IMR-90 (cell line): ENCODE measurements at regions not wholly inside any gene's neighbourhood (a gene's known extent, or its start where the extent isn't known, plus 50 kb on each side); places are given as distances from the start of the nearest gene placed in this dataset.

Experiments used
- ATAC-seq: fragments of 200-7000 bp; cut with Tn5 transposase; 2 replicates; pipeline ENCODE4 v1.9.1; 2020; ENCODE audit warnings: low read depth, mild to moderate bottlenecking, moderate library complexity
- BruUV-seq: library from RNA; stranded (reverse); fragments of 400-500 nt; replicated peaks from 2 replicates; lab custom pipeline; 2021; lab: Mats Ljungman, UMichigan
- CTCF ChIA-PET: fragments of 300-600 bp; formaldehyde crosslinking; extraction: SDS; loops from one replicate; lab custom pipeline; 2021; ENCODE audit warnings: antibody characterized with exemption; lab: Yijun Ruan, JAX
- POLR2A ChIA-PET: fragments of 300-600 bp; sonication (Branson Sonifier 250); formaldehyde crosslinking; loops from one replicate; lab custom pipeline; 2022; ENCODE audit warnings: antibody characterized with exemption; ENCODE audit not compliant: unreplicated experiment; lab: Charles Lee
- DNase-seq: peaks from one replicate; pipeline ENCODE4 v3.0.0; 2013
- H2AFZ ChIP-seq: replicated peaks from 2 replicates; pipeline ENCODE3; 2013; ENCODE audit warnings: low read length, mild to moderate bottlenecking; ENCODE audit not compliant: poor library complexity
- H2AK5ac ChIP-seq: 2 replicates; pipeline ENCODE4 v1.6.1; 2013; ENCODE audit warnings: low read depth, low read length, inconsistent platforms
- H2AK9ac ChIP-seq: replicated peaks from 2 replicates; pipeline ENCODE3; 2013; ENCODE audit warnings: mild to moderate bottlenecking, low read depth, low read length, moderate library complexity; ENCODE audit not compliant: poor library complexity
- H2BK120ac ChIP-seq: 2 replicates; pipeline ENCODE4 v1.6.1; 2013; ENCODE audit warnings: low read depth, low read length, inconsistent platforms
- H2BK15ac ChIP-seq: 3 replicates; pipeline ENCODE4 v1.6.1; 2013; ENCODE audit warnings: low read depth, low read length, inconsistent platforms
- H2BK20ac ChIP-seq: 2 replicates; pipeline ENCODE4 v1.6.1; 2013; ENCODE audit warnings: low read depth, mild to moderate bottlenecking, inconsistent platforms, low read length, moderate library complexity
- H2BK5ac ChIP-seq: 2 replicates; pipeline ENCODE4 v1.6.1; 2013; ENCODE audit warnings: mild to moderate bottlenecking, low read depth, low read length, inconsistent platforms; ENCODE audit not compliant: poor library complexity, severe bottlenecking
- H3K14ac ChIP-seq: replicated peaks from 2 replicates; pipeline ENCODE4 v1.6.1; 2013; ENCODE audit warnings: low read depth, low read length, inconsistent platforms
- H3K18ac ChIP-seq: 2 replicates; pipeline ENCODE4 v1.6.1; 2013; ENCODE audit warnings: low read depth, low read length, control low read depth
- H3K23ac ChIP-seq: 2 replicates; pipeline ENCODE4 v1.6.1; 2013; ENCODE audit warnings: low read depth, low read length, inconsistent platforms
- H3K27ac ChIP-seq: 2 replicates; pipeline ENCODE4 v1.5.1; 2013; ENCODE audit warnings: mild to moderate bottlenecking, control low read depth, low read length; ENCODE audit not compliant: insufficient read depth
- H3K27me3 ChIP-seq: 2 replicates; pipeline ENCODE4 v1.6.1; 2013; ENCODE audit warnings: low read length; ENCODE audit not compliant: control insufficient read depth, insufficient read depth
- H3K36me3 ChIP-seq: 2 replicates; pipeline ENCODE4 v1.6.1; 2013; ENCODE audit warnings: low read length, mixed read lengths; ENCODE audit not compliant: control insufficient read depth, insufficient read depth
- H3K4ac ChIP-seq: 2 replicates; pipeline ENCODE4 v1.6.1; 2013; ENCODE audit warnings: low read depth, low read length, inconsistent platforms
- H3K4me1 ChIP-seq: 2 replicates; pipeline ENCODE4 v1.6.1; 2013; ENCODE audit warnings: low read length, mixed read lengths; ENCODE audit not compliant: control insufficient read depth, insufficient read depth
- H3K4me2 ChIP-seq: 2 replicates; pipeline ENCODE4 v1.6.1; 2013; ENCODE audit warnings: low read depth, mild to moderate bottlenecking, control low read depth, low read length, moderate library complexity
- H3K4me3 ChIP-seq: 2 replicates; pipeline ENCODE4 v1.5.1; 2013; ENCODE audit warnings: low read depth, mild to moderate bottlenecking, control low read depth, low read length, moderate library complexity; ENCODE audit not compliant: insufficient read depth
- H3K56ac ChIP-seq: 2 replicates; pipeline ENCODE4 v1.6.1; 2013; ENCODE audit warnings: low read length, inconsistent platforms; ENCODE audit not compliant: insufficient read depth; ENCODE audit errors: extremely low read depth
- H3K79me1 ChIP-seq, 2 experiments: 2 replicates each; pipeline ENCODE4 v1.6.1; 2013; ENCODE audit warnings: low read length in 2 of 2, inconsistent platforms in 1 of 2, low read depth in 1 of 2
- H3K9ac ChIP-seq: 2 replicates; pipeline ENCODE4 v1.6.1; 2013; ENCODE audit warnings: low read depth, low read length, control low read depth
- H3K9me1 ChIP-seq: 2 replicates; pipeline ENCODE4 v1.6.1; 2013; ENCODE audit warnings: low read length, inconsistent platforms; ENCODE audit not compliant: insufficient read depth
- H3K9me3 ChIP-seq: 2 replicates; pipeline ENCODE4 v1.6.1; 2013; ENCODE audit warnings: low read length; ENCODE audit not compliant: control insufficient read depth, insufficient read depth
- H4K20me1 ChIP-seq: 2 replicates; pipeline ENCODE4 v1.6.1; 2013; ENCODE audit warnings: low read length, inconsistent platforms; ENCODE audit not compliant: insufficient read depth
- H4K5ac ChIP-seq: 2 replicates; pipeline ENCODE4 v1.6.1; 2013; ENCODE audit warnings: mild to moderate bottlenecking, low read depth, low read length, control low read depth
- H4K8ac ChIP-seq, 2 experiments: 2 replicates each; pipeline ENCODE4 v1.6.1; 2013; ENCODE audit warnings: low read depth in 2 of 2, low read length in 2 of 2, control low read depth in 1 of 2, inconsistent platforms in 1 of 2
- H4K91ac ChIP-seq: 2 replicates; pipeline ENCODE4 v1.6.1; 2013; ENCODE audit warnings: low read depth, low read length, inconsistent platforms; ENCODE audit not compliant: insufficient read depth
- BHLHE40 ChIP-seq: fragments of 150-350 bp; IDR thresholded peaks from 2 replicates; pipeline ENCODE4 v1.6.1; 2016; ENCODE audit warnings: mild to moderate bottlenecking, low read depth, low read length
- ELK1 ChIP-seq: fragments of 150-350 bp; IDR thresholded peaks from 2 replicates; pipeline ENCODE4 v1.6.1; 2016; ENCODE audit warnings: low read depth, mild to moderate bottlenecking, low read length, moderate library complexity, borderline replicate concordance
- FOS ChIP-seq: fragments of 150-350 bp; IDR thresholded peaks from 2 replicates; pipeline ENCODE4 v1.6.1; 2016; ENCODE audit warnings: low read depth, low read length
- MAFK ChIP-seq: IDR thresholded peaks from 2 replicates; pipeline ENCODE4 v1.6.1; 2012; ENCODE audit warnings: low read depth, low read length, improper control_type of control experiment
- MAZ ChIP-seq: IDR thresholded peaks from 2 replicates; pipeline ENCODE4 v1.6.1; 2012; ENCODE audit warnings: low read depth, mild to moderate bottlenecking, low read length, improper control_type of control experiment, moderate library complexity, borderline replicate concordance
- NFE2L2 ChIP-seq: fragments of 150-350 bp; IDR thresholded peaks from 2 replicates; pipeline ENCODE4 v1.6.1; 2016; ENCODE audit warnings: low read depth, mild to moderate bottlenecking, low read length
- SMC3 ChIP-seq: fragments of 150-350 bp; IDR thresholded peaks from 2 replicates; pipeline ENCODE4 v1.6.1; 2016; ENCODE audit warnings: low read depth, mild to moderate bottlenecking, antibody characterized with exemption, low read length, moderate library complexity
- WGBS, 2 experiments: methylation state at CpG; one replicate each; pipeline versions ENCODE4 v1.1.5 to v1.1.7; 2013; ENCODE audit warnings: missing lambda C conversion rate in 2 of 2; ENCODE audit not compliant: insufficient read length in 1 of 2; ENCODE audit errors: extremely low coverage in 2 of 2; 5-methylcytosine and 5-hydroxymethylcytosine counted together
- dilution Hi-C: fragments of 300-500 bp; cut with HindIII; formaldehyde crosslinking; loops from one replicate; pipeline ENCODE4 v1.14.3; 2018; ENCODE audit warnings: low sequenced_read_pairs; ENCODE audit not compliant: unreplicated experiment
- in situ Hi-C: fragments of 300-500 bp; cut with MboI; formaldehyde crosslinking; loops from 3 replicates; pipeline ENCODE4 v1.14.3; 2019; ENCODE audit warnings: low sequenced_read_pairs, inconsistent platforms, mixed read lengths
- intact Hi-C: fragments of 100-400 bp; cut with micrococcal nuclease; formaldehyde crosslinking; loops from 2 replicates; pipeline ENCODE4 v1.10.0; 2022
- TF ChIP-seq, protein P1 (sequence below): fragments of 150-350 bp; IDR thresholded peaks from 2 replicates; pipeline ENCODE4 v1.6.1; 2017; ENCODE audit warnings: mild to moderate bottlenecking, antibody characterized with exemption, low read length, low read depth

GRCh38 chr4:91936311-91936710 is 367.5 kb upstream of the GRID2 start:
- Histone ChIP-seq H2BK15ac (no peak overlapping the region), H3K27ac (no peak overlapping the region), H3K4ac (no peak overlapping the region), H3K23ac (no peak overlapping the region), H4K8ac (no peak overlapping the region), H4K91ac (no peak overlapping the region), H4K20me1 (no peaks in the 10 kb centered on the region), H2AK5ac (no peak overlapping the region), H3K4me2 (no peak overlapping the region), H3K9me1 (no peaks in the 10 kb centered on the region), H3K9ac (no peak overlapping the region), H3K9me3 (no peaks in the 10 kb centered on the region), H3K14ac (no peak overlapping the region), H2BK5ac (no peak overlapping the region), H3K18ac (no peak overlapping the region), H2BK20ac (no peak overlapping the region), H2BK120ac (no peak overlapping the region), H3K4me1 (no peaks in the 10 kb centered on the region), H3K79me1 (no peaks in the 10 kb centered on the region), H2AK9ac (no peak overlapping the region), H3K4me3 (no peak overlapping the region), H3K36me3 (no peaks in the 10 kb centered on the region), H3K56ac (no peak overlapping the region), H2AFZ (no peak overlapping the region), H4K5ac (no peak overlapping the region), H3K27me3 (no peaks in the 10 kb centered on the region)
- TF ChIP-seq FOS (no peak), MAZ (no peak), ELK1 (no peak), SMC3 (no peak), NFE2L2 (no peak), BHLHE40 (no peak), MAFK (no peak)
- TF ChIP-seq, protein P1, sequence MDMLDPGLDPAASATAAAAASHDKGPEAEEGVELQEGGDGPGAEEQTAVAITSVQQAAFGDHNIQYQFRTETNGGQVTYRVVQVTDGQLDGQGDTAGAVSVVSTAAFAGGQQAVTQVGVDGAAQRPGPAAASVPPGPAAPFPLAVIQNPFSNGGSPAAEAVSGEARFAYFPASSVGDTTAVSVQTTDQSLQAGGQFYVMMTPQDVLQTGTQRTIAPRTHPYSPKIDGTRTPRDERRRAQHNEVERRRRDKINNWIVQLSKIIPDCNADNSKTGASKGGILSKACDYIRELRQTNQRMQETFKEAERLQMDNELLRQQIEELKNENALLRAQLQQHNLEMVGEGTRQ: no peak
- no peak for ATAC-seq
- no CpG with 5 or more reads among the region's 3 CpGs for WGBS, 2 experiments
- DNase-seq: peak; percentile 6
- dilution Hi-C loops: no loop called here
- ChIA-PET CTCF (no interaction called here), POLR2A (no interaction called here)
- BruUV-seq: no TSS peak
- intact Hi-C loops: no loop called here
- in situ Hi-C loops: no loop called here
